Prostate gland (tissue), 2 donors: ENCODE measurements at regions not wholly inside any gene's neighbourhood (a gene's known extent, or its start where the extent isn't known, plus 50 kb on each side); places are given as distances from the start of the nearest gene placed in this dataset.

Source experiments
- POLR2A ChIP-seq: fragments of 450-650 bp; IDR thresholded peaks from one replicate; pipeline ENCODE4 v1.6.1; 2016; ENCODE audit warnings: antibody characterized with exemption, mild to moderate bottlenecking
- TF ChIP-seq, protein P1 (sequence below), 4 experiments: fragments of 200-600 bp in 2 of 4; fragments of 450-650 bp in 2 of 4; sonication (generic) in 2 of 4; IDR thresholded peaks; 1 replicate in 3 of 4; 2 replicates in 1 of 4; pipeline ENCODE4 v1.5.1; 2016 to 2019; ENCODE audit warnings: antibody characterized with exemption in 4 of 4, mild to moderate bottlenecking in 2 of 4, moderate library complexity in 2 of 4

DNA sequence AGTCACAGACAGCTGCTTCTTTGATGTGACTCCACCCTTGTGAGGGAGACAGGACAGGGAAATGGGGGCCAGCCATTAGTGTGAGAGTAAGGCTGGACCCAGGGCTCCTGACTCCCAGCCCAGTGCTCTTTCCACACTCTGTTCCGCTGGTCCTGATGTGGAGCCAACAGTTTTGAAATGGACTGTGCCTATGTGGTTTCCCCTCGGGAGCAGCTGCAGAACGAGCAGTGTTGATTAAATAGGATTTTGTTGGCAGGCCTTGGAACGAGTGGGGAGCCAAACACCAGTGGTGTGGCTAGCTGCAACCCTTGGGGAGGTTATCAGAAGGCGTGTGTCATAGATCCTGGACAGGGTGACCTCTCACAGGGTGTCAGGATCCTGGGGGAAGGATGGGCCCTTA, 66.5 kb upstream of the AMPD3 start:
- TF ChIP-seq, protein P1, sequence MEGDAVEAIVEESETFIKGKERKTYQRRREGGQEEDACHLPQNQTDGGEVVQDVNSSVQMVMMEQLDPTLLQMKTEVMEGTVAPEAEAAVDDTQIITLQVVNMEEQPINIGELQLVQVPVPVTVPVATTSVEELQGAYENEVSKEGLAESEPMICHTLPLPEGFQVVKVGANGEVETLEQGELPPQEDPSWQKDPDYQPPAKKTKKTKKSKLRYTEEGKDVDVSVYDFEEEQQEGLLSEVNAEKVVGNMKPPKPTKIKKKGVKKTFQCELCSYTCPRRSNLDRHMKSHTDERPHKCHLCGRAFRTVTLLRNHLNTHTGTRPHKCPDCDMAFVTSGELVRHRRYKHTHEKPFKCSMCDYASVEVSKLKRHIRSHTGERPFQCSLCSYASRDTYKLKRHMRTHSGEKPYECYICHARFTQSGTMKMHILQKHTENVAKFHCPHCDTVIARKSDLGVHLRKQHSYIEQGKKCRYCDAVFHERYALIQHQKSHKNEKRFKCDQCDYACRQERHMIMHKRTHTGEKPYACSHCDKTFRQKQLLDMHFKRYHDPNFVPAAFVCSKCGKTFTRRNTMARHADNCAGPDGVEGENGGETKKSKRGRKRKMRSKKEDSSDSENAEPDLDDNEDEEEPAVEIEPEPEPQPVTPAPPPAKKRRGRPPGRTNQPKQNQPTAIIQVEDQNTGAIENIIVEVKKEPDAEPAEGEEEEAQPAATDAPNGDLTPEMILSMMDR (IDR thresholded peaks at IDR 0.05) = no peak
- no peak for TF ChIP-seq POLR2A
